GM19463 (cell line): ENCODE measurements at regions not wholly inside any gene's neighbourhood (a gene's known extent, or its start where the extent isn't known, plus 50 kb on each side); places are given as distances from the start of the nearest gene placed in this dataset.
"Not testable (repeated sequence)": the region's sequence is repeated elsewhere in the genome, so short reads cannot be mapped to it uniquely, and the experiment has no call there.

ENCODE experiments used
- ATAC-seq: cut with Tn5 transposase; IDR thresholded peaks from one replicate; pipeline ENCODE4 v1.9.1; 2021; ENCODE audit warnings: mild to moderate bottlenecking, moderate library complexity; ENCODE audit not compliant: unreplicated experiment

GRCh38 chr22:15772337-15772736, 82.5 kb downstream of the POTEH start:
- ATAC-seq = not testable (repeated sequence)

- ATAC-seq = not testable (repeated sequence)
These were observed 85.3 kb downstream of the POTEH start for GRCh38 chr22:15775118-15775517.

- peak; percentile 56 for ATAC-seq
These were observed 86.1 kb downstream of the POTEH start for GRCh38 chr22:15775670-15776669.

GRCh38 chr22:15776727-15777126, 86.9 kb downstream of the POTEH start:
- ATAC-seq = not testable (repeated sequence)

- ATAC-seq = not testable (repeated sequence)
These were observed 87.3 kb downstream of the POTEH start for GRCh38 chr22:15777150-15777549.

GRCh38 chr22:15777557-15777956, 87.7 kb downstream of the POTEH start:
- not testable (repeated sequence) for ATAC-seq

GRCh38 chr22:15778366-15778765, 88.5 kb downstream of the POTEH start:
- ATAC-seq = not testable (repeated sequence)

- ATAC-seq = not testable (repeated sequence)
These were observed 91.8 kb downstream of the POTEH start for GRCh38 chr22:15781652-15782051.

GRCh38 chr22:15782933-15783332, 93.1 kb downstream of the POTEH start:
- ATAC-seq = not testable (repeated sequence)

- ATAC-seq = peak; percentile 87
These were observed 94.7 kb downstream of the POTEH start for GRCh38 chr22:15784383-15785085.

- ATAC-seq = not testable (repeated sequence)
These were observed 97.3 kb downstream of the POTEH start for GRCh38 chr22:15786942-15787733.

- ATAC-seq = not testable (repeated sequence)
These were observed 101.7 kb downstream of the POTEH start for GRCh38 chr22:15791557-15791956.

GRCh38 chr22:15799935-15800334, 110.1 kb downstream of the POTEH start:
- not testable (repeated sequence) for ATAC-seq

- ATAC-seq = peak; percentile 70
These were observed 121.3 kb downstream of the POTEH start for GRCh38 chr22:15811141-15811540.

- not testable (repeated sequence) for ATAC-seq
These were observed 126.0 kb downstream of the POTEH start for GRCh38 chr22:15815783-15816182.

- ATAC-seq = not testable (repeated sequence)
These were observed 126.6 kb downstream of the POTEH start for GRCh38 chr22:15816470-15816869.

GRCh38 chr22:15817264-15817663, 127.4 kb downstream of the POTEH start:
- not testable (repeated sequence) for ATAC-seq

GRCh38 chr22:15819886-15820285, 130.1 kb downstream of the POTEH start:
- not testable (repeated sequence) for ATAC-seq

GRCh38 chr22:15821088-15821487, 131.3 kb downstream of the POTEH start:
- ATAC-seq = not testable (repeated sequence)

GRCh38 chr22:15822001-15822400, 132.2 kb downstream of the POTEH start:
- not testable (repeated sequence) for ATAC-seq

- not testable (repeated sequence) for ATAC-seq
These were observed 133.4 kb downstream of the POTEH start for GRCh38 chr22:15823178-15823577.
